HUDEP-2 (cell line): ENCODE measurements at regions not wholly inside any gene's neighbourhood (a gene's known extent, or its start where the extent isn't known, plus 50 kb on each side); places are given as distances from the start of the nearest gene placed in this dataset.
A peak's percentile ranks its signal among the peaks of the same experiment; 100 is the strongest.

Source experiments
- DNase-seq, 76 experiments: peaks; one replicate each; lab custom pipeline; 2025; ENCODE audit not compliant: unreplicated experiment in 76 of 76; lab: John Stamatoyannopoulos, UW

GRCh38 chr11:92885600-92885999, 83.9 kb upstream of the MTNR1B start:
- DNase-seq: no peak

- peak in 33 of 76 experiments; percentile 0 to 52 (median 13) for DNase-seq
These were observed 83.1 kb upstream of the MTNR1B start for GRCh38 chr11:92886243-92886905.

GRCh38 chr11:92888696-92889095, 80.8 kb upstream of the MTNR1B start:
- DNase-seq: no peak

GRCh38 chr11:92890846-92891245, 78.6 kb upstream of the MTNR1B start:
- no peak for DNase-seq

GRCh38 chr11:92892802-92893684, 76.4 kb upstream of the MTNR1B start:
- no peak for DNase-seq

GRCh38 chr11:92894197-92894596, 75.3 kb upstream of the MTNR1B start:
- DNase-seq: no peak

GRCh38 chr11:92897487-92897886, 72.0 kb upstream of the MTNR1B start:
- no peak for DNase-seq

GRCh38 chr11:92902417-92902816, 67.0 kb upstream of the MTNR1B start:
- DNase-seq: no peak

- no peak for DNase-seq
These were observed 61.8 kb upstream of the MTNR1B start for GRCh38 chr11:92907671-92908070.

- no peak for DNase-seq
These were observed 60.2 kb upstream of the MTNR1B start for GRCh38 chr11:92909214-92909613.

- DNase-seq: no peak
These were observed 58.0 kb upstream of the MTNR1B start for GRCh38 chr11:92911478-92911877.

GRCh38 chr11:92915551-92915950, 53.9 kb upstream of the MTNR1B start:
- DNase-seq: no peak

- DNase-seq: no peak
These were observed 53.2 kb upstream of the MTNR1B start for GRCh38 chr11:92916299-92916698.

- no peak for DNase-seq
These were observed 51.5 kb upstream of the MTNR1B start for GRCh38 chr11:92917927-92918326.

GRCh38 chr11:92919048-92919447, 50.4 kb upstream of the MTNR1B start:
- no peak for DNase-seq
